SK-N-SH treated with all-trans-retinoic acid at 6 μM for 48 hours (cell line): ENCODE measurements at regions not wholly inside any gene's neighbourhood (a gene's known extent, or its start where the extent isn't known, plus 50 kb on each side); places are given as distances from the start of the nearest gene placed in this dataset.

Experiments
- ATAC-seq: fragments of 200-7000 bp; cut with Tn5 transposase; 3 replicates; pipeline ENCODE4 v1.9.1; 2020; ENCODE audit warnings: mild to moderate bottlenecking, moderate library complexity
- CREB5 ChIP-seq: fragments of 250-450 bp; sonication (Bioruptor Pico); IDR thresholded peaks from 2 replicates; pipeline ENCODE4 v1.5.1; 2020; ENCODE audit warnings: low read depth, mild to moderate bottlenecking, moderate library complexity
- CSDC2 ChIP-seq: fragments of 250-450 bp; sonication (Bioruptor Pico); IDR thresholded peaks from 2 replicates; pipeline ENCODE4 v1.5.0; 2020; ENCODE audit warnings: mild to moderate bottlenecking, moderate library complexity
- CSRNP3 ChIP-seq: fragments of 250-450 bp; sonication (Bioruptor Pico); IDR thresholded peaks from 2 replicates; pipeline ENCODE4 v1.5.1; 2021; ENCODE audit warnings: mild to moderate bottlenecking, moderate library complexity
- PATZ1 ChIP-seq: fragments of 250-450 bp; sonication (Bioruptor Pico); IDR thresholded peaks from 2 replicates; pipeline ENCODE4 v1.8.0; 2020; ENCODE audit warnings: mild to moderate bottlenecking, moderate library complexity, borderline replicate concordance
- POU6F1 ChIP-seq: fragments of 250-450 bp; sonication (Bioruptor Pico); IDR thresholded peaks from 2 replicates; pipeline ENCODE4 v1.8.0; 2021; ENCODE audit warnings: low read depth, mild to moderate bottlenecking, moderate library complexity, borderline replicate concordance
- PPARA ChIP-seq: fragments of 250-450 bp; sonication (Bioruptor Pico); IDR thresholded peaks from 2 replicates; pipeline ENCODE4 v1.5.0; 2020; ENCODE audit warnings: mild to moderate bottlenecking, borderline replicate concordance
- RARB ChIP-seq: fragments of 250-450 bp; sonication (Bioruptor Pico); IDR thresholded peaks from 2 replicates; pipeline ENCODE4 v1.8.0; 2021; ENCODE audit warnings: mild to moderate bottlenecking, moderate library complexity
- SNAI2 ChIP-seq: fragments of 250-450 bp; sonication (Bioruptor Pico); IDR thresholded peaks from 2 replicates; pipeline ENCODE4 v1.5.0; 2020; ENCODE audit warnings: mild to moderate bottlenecking, moderate library complexity
- TCF4 ChIP-seq: fragments of 250-450 bp; sonication (Bioruptor Pico); IDR thresholded peaks from 2 replicates; pipeline ENCODE4 v1.8.0; 2021; ENCODE audit warnings: mild to moderate bottlenecking, moderate library complexity, borderline replicate concordance
- TOX ChIP-seq: fragments of 250-450 bp; sonication (Bioruptor Pico); IDR thresholded peaks from 2 replicates; pipeline ENCODE4 v1.8.0; 2021; ENCODE audit warnings: mild to moderate bottlenecking, moderate library complexity, borderline replicate concordance
- TSHZ2 ChIP-seq: fragments of 250-450 bp; sonication (Bioruptor Pico); IDR thresholded peaks from 2 replicates; pipeline ENCODE4 v1.5.0; 2020; ENCODE audit warnings: mild to moderate bottlenecking, moderate library complexity
- ZNF565 ChIP-seq: fragments of 450-650 bp; formaldehyde crosslinking; conservative IDR thresholded peaks from 2 replicates; pipeline ENCODE4 v1.5.0; 2020; ENCODE audit warnings: low read depth, mild to moderate bottlenecking, moderate library complexity
- ZNF70 ChIP-seq: fragments of 450-650 bp; formaldehyde crosslinking; IDR thresholded peaks from 2 replicates; pipeline ENCODE4 v1.5.0; 2020; ENCODE audit warnings: mild to moderate bottlenecking, moderate library complexity

GRCh38 chr3:162498626-162499025 lies 1002.0 kb downstream of the OTOL1 start (continued):
- TF ChIP-seq CSRNP3 (CRISPR knock-in tag) (no peak), POU6F1 (CRISPR knock-in tag) (no peak), CREB5 (CRISPR knock-in tag) (no peak), PPARA (CRISPR knock-in tag) (no peak)

- TF ChIP-seq CSRNP3 (CRISPR knock-in tag) (no peak), RARB (CRISPR knock-in tag) (no peak)
Measured at GRCh38 chr3:162507397-162507796, 1010.8 kb downstream of the OTOL1 start.

GRCh38 chr3:162512488-162512887 lies 1015.9 kb downstream of the OTOL1 start:
- TF ChIP-seq TCF4 (CRISPR knock-in tag) (peak; percentile 75), ZNF565 (CRISPR knock-in tag) (no peak), ZNF70 (CRISPR knock-in tag) (peak; percentile 94), CREB5 (CRISPR knock-in tag) (no peak), SNAI2 (CRISPR knock-in tag) (no peak), TSHZ2 (CRISPR knock-in tag) (0 out of 2 replicates have a peak, but pooled peaks have one; percentile 22)
- no peak for ATAC-seq

More at GRCh38 chr3:162507397-162507796, 1010.8 kb downstream of the OTOL1 start:
- ATAC-seq, result no peak

GRCh38 chr3:162517110-162517509 lies 1020.5 kb downstream of the OTOL1 start:
- TF ChIP-seq CSDC2, result no peak
- TF ChIP-seq TOX, result no peak
- TF ChIP-seq PATZ1 (CRISPR knock-in tag), result no peak
- no peak for ATAC-seq
